DMS114 treated with DMSO at 0.1 percent for 48 hours (cell line): ENCODE measurements at regions not wholly inside any gene's neighbourhood (a gene's known extent, or its start where the extent isn't known, plus 50 kb on each side); places are given as distances from the start of the nearest gene placed in this dataset.
A peak's percentile ranks its signal among the peaks of the same experiment; 100 is the strongest.
"Not testable (repeated sequence)": the region's sequence is repeated elsewhere in the genome, so short reads cannot be mapped to it uniquely, and the experiment has no call there.

Source experiments
- DNase-seq: peaks from one replicate; lab custom pipeline; 2025; ENCODE audit not compliant: unreplicated experiment; lab: John Stamatoyannopoulos, UW

DNA sequence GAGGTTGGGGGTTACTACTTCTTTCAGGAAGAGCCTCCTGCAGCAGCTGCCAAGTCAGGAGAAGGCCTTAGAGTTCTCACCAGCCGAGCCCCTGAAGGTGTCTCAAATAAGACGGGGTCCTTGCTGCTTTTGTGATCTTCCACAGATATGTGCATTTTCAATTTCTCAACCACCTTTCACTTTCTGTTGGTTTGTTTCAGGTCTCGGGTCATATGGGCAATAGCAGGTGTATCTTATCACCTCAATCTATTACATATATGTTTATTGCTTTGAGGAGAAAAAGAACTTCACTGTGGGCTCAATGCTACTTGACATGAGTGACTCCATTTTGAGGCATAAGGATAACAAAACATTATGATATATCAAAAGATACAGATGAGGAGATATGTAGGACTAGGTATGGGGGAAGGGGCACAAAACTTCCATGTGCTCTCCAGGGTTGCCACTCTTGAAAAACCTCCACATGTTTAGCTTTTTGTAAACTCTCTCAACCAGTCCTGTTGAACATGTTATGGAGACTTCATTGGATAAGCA is 1171.4 kb upstream of the ADGRL2 start:
- no peak for DNase-seq

DNA sequence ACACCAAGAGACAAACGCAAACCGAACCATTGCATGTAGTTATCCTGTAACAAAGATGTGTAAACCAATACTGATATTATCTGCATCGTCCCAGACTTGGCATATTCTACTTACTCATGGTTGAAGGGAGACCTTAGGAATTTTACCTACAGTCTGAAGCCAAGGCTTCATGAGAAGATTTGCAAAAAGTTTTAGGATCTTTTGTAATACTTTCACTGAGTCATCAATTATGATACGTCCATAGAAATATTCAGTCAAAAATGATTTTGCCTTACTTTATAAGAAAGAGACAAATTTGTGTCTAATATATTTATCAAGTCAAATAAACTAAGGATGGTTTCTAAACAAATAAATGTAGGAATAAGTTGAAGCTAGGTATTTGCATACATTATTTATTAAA is 1176.1 kb upstream of the ADGRL2 start:
- no peak for DNase-seq

DNA sequence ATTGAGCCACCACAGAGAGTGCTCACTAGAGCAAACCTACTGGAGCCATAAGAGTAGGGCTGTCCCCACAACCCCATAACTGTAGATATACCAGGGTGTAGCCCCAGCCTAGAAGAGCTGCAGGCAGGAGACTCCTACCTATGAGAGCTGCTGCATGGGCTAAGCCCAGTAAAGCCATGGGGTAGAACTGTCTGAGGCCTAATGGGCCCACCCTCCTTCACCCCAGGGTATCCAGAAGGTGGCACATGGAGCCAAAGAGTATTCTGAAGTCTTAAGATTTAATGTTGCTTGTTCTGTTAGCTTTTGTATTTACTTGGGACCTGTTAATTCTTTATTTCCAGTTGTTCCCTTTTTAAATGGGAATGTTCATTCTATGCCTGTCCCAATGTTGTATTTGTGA is 1193.7 kb upstream of the ADGRL2 start:
- no peak for DNase-seq

DNA sequence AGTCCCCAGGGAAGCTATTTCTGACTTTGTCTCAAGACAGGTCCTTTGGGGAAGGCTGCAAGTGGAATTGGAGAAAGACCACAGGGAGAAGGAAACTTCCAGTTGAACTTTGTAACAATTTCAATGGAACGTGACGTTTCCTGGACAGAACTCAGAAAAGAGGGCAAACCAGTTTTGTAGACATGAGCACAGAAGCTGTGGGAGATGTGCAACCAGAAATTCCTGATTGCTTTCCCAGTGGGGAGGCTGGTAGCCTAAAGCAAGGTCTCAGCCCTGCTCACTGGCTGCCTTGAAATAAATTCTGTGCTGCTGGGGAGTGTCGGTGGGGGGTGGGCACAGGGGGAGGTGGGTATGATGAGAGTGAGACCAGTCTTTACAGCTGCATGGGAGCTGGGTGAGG is 1206.7 kb upstream of the ADGRL2 start:
- DNase-seq = no peak

DNA sequence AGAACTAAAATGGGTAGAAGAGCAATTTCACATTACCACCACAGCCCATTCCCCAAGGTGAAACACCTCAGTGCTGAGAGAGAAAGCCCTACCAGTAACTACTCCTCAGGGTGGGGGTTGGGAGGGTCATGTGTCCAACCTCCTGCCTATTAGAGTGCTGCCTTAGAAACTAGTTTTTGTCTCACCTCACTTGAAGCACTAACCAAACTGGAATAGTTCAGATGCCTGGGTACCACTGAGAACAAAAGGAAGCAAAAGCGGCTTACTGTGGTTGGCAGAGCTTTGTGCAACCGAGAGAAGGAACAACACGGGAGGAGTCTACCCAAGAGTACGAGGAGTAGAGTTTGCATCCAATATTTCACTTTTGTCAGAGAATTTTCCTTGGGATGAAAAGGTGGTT is 1207.5 kb upstream of the ADGRL2 start:
- DNase-seq = no peak

DNA sequence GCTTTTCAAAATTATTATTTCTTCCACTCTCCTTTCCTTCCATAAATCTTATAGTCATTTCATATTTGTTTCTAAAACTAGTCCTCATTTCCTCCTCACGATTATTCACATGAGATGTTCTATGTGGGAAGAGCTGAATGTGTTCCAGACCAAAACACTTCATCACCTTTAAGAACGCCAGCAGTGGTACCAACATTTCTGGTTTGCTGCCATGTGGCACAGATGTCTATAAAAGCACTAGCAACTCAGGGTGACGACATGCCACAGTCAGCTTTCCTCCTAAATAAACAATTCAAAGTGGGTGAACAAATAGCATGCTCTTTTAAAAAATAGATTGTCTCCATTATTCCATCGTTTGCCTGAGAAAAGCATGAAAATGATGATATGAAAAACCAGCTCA is 1217.8 kb upstream of the ADGRL2 start:
- DNase-seq = no peak

DNA sequence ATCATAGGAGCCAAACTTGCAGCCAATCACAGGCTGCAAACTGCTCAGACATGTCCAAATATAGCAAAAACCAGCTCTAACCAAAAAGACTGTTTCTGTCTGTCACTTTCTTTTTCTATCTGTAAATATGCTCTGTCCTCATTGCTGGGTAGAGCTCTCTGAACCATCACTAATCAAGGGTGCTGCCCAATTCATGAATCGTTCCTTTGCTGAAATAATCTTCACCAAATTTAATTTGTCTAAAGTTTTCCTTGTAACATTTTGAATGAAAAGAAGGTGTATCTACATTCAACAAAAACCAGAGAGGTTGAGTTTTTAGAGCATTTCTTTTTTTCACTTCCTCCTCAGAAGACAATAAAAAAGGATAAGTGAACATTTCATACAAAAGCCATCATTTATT is 1221.7 kb upstream of the ADGRL2 start:
- DNase-seq = no peak

DNA sequence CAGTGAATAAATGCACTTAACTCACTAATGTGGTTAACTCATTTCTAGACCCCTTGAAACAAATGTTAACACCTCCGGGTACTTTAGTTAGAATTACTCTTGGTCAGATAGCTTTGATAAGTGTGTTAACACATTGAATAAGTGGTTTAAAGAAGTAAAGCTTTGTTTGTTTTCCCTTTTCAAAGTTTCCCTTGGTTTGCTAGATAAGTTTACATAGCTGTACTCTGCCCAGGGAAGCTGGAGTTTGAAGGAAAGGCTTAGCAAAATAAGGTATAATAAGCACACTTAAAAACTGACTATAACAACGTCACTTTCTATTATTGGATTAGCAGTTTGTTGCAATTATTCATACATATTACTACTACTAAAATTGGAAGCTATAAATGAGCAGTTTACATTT is 1233.9 kb upstream of the ADGRL2 start:
- DNase-seq = no peak

DNA sequence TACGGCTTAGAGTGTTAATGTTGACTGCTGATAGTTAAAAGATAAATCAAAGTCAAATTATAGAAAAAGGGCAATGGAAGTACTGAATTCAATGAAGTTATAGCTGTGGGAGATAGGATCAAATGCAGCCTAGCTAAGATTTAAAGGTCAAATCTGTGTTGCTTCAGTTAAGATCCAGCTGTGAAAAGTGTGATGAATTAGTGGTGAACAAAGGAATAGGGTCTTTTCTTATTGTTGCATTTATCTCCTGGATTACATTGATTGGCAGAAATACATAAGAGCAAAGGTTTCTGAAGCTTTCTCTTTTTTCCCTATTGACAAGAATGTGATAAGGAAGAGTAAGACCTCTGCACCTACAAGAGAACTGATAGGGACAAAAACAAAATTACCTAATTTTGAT is 1234.6 kb upstream of the ADGRL2 start:
- DNase-seq = no peak

DNA sequence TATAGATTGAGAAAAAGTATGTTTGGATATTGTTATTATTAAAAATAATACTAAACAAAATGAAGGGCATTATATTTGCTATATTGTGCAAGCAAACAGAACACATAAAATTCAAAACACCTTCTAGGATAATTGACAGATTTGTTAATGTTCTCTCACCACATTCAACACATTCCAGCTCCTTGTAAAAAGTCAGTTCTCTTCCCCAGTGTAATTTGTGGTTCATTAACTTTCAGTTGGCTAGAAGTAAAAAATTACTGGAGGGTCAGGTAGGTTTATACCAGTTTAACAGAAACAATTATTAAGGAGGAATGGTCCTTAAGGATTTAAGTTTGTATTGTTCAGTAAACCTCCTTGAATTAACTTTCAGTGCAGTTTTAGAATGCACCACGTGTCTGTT is 1235.3 kb upstream of the ADGRL2 start:
- DNase-seq = no peak

DNA sequence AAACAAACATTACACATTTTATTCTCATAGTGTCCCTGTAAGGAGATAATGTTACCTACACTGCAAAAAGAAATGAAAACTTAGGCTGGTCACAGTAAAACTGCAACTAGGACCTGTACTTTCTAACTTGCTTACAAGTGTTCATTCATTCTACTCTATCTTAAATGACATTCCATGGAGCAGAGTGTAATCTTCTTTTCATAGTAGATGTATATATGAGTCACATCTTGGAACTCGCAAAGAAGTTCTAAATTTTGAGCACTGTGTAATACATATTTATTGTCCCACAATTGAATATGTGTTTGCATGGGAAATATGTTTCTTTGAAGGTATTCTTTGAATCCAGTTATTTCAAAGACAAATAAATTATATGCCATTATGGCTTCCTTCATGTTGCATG is 1258.5 kb upstream of the ADGRL2 start:
- DNase-seq = peak; percentile 61

DNA sequence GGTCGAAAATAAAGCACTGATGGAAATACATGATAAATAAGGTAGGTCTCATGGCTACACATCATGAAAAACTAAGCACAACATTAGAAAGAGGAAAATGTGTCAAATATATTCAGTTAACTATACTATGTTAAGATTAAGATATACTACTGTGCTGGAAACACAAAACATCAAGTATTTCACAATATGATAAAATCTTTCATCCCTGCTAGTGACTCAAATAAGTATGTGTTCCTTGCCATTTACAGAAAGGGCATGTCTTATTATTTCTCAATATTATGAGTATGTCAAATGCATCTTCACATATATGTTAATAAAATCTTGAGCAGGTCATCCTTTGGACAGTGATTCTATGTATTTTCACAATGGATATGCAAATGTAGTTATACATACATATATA is 1260.1 kb upstream of the ADGRL2 start:
- no peak for DNase-seq

DNA sequence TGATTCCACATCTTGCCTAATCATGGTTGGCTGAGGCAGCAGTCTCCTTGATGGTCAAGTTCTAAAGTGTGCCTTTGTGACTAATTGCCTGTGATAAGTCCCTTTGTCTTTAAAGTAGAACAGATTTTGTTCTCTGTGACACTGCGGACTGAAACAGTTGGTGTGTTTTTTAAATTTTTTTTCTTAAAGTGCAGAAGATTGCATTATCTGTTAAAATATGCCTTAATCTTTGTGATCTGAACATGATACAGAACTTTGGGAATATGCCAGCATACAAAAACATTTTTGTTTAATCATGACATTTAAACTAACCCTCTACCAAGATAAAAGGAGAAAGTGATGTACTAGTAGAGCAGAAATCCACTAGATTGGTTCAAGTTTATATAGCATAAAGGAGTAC is 1260.6 kb upstream of the ADGRL2 start:
- DNase-seq = no peak

DNA sequence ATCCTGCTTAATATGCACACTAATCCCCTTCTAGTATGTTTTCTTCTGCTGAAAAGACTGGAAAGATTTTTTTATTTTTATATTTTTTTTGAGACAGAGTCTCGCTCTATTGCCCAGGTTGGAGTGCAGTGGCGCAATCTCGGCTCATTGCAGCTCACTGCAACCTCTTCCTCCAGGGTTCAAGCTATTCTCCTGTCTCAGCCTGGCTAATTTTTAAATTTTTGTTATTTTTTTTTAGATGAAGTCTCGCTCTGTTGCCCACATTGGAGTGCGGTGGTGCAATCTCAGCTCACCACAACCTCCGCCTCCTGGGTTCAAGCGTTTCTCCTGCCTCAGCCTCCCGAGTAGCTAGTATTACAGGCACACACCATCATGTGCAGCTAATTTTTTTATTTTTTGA is 1261.4 kb upstream of the ADGRL2 start:
- not testable (repeated sequence) for DNase-seq

DNA sequence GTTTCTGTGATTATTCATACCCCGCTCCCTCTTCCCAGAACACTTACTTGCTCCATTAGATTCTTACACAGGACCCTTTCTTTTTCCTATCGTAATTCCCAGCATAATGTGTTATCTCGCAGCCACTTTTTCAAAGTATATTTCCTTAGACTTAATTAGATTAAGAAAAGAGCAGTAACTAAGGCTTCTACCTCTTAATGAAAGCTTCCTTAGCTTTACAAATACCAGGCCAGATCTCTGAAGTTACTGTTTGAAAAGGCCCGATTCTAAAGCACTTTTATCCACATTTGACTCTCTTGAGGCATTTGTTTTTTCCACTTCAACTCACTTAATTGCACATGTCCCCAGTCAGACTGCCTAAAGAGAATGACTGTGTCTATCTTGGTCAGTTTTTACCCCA is 1264.3 kb upstream of the ADGRL2 start:
- DNase-seq = peak; percentile 90

DNA sequence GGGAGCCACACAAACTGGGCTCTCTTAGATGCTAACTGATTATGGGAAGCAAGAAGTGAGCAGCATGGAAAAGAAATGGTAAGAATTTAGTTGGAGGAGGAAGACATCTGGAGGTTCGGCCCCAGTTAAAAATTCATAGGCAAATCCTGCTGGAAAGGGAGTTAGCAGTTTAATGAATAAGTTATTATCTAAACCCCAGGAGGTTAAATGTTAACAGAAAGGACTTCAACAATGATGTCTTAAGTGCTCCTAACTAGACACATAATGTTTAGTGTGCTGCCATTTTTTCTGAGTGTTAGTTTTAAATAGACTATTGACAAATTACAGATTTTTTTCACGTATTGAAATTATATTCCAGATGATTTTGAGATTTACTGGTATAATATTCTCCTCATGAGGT is 1265.3 kb upstream of the ADGRL2 start:
- peak; percentile 75 for DNase-seq

DNA sequence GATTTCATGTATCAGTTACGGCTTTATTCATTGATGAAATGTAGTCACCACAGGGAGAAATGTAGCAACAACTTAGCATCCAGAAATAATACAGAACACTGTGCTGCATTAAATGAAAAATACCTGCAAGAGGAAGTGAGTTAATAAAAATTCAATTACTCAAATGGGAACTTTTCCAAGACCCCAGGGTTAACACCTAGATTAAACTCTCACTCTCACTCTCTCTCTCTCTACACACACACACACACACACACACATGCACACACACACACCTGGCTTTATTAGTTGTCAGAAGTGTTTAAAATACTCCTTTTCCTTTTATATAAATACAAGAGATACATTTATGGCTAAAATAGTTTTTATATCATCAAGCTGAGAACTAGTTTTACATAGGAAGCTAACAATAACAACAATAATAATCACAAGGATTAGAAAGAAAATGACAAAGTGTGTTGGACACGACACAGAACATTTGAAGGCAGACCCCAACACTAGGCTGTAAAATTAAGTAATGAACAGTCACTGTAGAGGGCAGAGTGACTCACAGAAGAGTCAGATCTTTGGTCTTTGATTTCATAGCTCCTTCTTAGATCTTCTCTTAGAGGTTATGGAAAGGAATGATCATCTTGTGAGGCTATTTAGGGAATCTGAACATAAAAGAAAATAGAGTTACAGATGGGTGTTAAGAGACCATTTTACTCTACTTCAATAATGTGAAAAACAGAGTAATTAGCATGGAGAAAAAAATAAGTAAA is 1266.0 kb upstream of the ADGRL2 start:
- DNase-seq = peak; percentile 75

DNA sequence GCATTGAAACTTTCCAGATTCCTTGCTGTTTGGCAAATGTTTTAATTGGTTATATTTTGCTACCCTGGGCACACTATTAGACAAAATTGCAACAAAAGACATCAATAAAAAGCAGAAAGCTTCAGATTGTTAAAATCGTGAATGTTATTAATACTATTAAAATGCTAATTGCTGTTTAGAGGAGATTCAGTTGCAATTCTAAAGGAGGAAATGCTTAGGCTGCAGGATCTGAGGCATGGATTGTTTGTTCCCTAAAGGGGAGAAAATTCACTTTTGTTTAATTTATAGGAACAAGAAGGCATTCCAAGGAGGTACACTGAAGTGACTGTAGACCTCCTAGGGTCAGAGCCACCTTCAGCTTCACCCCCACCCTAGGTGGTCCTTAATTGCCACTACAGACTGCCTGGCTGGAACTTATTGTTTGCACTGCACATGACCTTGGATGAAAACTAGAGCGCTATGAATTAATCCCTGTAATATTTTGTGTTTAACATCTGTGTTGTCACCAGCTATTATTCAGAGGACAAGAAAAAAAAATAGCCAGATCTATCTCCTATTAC is 1266.9 kb upstream of the ADGRL2 start:
- peak; percentile 80 for DNase-seq

DNA sequence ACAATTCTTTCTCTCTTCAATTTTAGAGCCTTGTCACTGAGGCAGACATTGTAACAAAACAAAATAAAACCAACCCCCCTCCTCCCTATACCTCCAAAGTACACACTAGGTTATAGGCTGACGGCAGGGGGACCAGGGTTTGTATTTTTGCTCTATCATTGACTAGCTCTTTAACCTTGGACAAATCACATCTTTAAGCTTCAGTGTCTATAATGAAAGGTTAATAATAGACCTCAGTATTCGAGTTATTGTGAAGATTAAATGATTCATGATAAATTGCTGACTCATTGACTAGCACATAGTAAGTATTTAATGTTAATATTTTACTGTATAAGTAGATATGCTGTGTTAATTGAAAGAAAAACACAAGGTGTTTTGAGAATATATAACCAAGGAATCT is 1267.6 kb upstream of the ADGRL2 start:
- peak; percentile 88 for DNase-seq

DNA sequence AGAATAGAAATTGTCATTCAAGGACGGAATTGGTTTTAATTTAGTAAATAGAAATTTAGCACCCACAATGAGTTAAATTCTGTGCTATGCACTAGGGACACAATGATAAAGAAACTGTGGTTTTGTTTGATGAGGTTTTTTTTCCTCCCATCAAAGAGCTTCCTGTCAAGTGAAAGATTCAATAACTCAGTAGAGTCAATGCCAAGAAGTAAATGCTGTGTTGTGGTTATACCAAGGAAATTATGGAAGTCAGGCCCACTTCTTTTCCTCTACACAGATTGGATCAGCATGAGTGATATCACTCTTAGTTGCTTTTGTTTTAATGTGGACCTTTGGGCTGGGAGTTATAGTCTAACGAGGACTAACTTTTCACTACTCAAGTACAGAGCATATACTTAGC is 1269.6 kb upstream of the ADGRL2 start:
- DNase-seq = no peak

DNA sequence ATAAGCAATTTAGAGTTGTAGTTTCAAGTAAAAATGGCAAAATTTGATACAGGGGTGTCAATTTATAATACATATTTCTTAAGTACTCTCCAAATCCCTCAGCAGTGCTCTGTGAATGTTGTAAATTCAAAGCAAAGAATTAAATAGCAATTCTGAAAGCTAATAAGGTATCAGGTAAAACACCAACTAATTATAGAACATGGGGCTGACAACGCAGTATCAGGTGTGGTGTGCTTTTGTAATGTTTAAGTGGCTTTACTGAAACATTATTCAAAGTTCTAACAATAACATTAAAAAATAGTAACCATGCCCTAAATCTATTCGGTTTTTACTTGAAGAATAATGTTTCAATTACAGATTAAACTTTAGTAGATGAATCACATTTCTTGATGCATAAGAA is 1271.2 kb upstream of the ADGRL2 start:
- no peak for DNase-seq

DNA sequence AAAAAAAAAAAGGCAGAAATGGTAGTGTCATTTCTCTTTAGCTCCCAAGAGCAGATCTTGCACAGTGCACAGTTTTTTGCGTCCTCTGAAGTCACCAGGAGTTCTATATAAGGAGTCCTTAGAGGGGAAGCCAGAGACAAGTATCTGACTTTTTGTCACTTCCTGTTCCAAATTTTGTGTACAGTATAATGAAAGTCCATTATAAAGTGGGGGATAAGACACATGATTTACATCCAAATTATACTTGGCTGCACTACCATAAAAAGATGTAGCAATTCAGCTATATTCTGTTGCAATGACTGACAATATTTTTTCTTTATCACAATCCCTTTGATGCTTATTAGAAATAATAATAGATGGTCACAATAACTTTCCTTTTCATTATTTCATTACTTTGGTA is 1276.9 kb upstream of the ADGRL2 start:
- no peak for DNase-seq

DNA sequence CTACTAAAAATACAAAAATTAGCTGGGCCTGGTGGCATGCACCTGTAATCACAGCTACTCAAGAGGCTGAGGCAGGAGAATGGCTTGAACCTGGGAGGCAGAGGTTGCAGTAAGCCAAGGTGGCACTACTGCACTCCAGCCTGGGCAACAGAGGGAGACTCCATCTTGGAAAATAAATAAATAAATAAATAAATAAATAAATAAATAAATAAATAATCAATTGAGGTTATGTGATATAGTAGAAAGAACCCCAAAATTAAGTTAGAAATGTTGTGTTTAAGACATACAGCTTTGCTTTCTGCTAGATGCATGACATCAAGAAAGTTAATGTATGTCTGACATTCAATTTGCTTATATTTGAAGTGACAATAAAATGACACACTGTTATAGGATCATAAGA is 1277.7 kb upstream of the ADGRL2 start:
- DNase-seq = not testable (repeated sequence)
